GM12875 (cell line): ENCODE measurements at regions not wholly inside any gene's neighbourhood (a gene's known extent, or its start where the extent isn't known, plus 50 kb on each side); places are given as distances from the start of the nearest gene placed in this dataset.

Source experiments
- H3K4me3 ChIP-seq: one replicate; pipeline ENCODE4 v1.5.1; 2011; ENCODE audit warnings: low read depth, low read length, control low read depth
- TF ChIP-seq, protein P1 (sequence below): IDR thresholded peaks from 2 replicates; pipeline ENCODE4 v1.5.1; 2011; ENCODE audit warnings: low read depth, mild to moderate bottlenecking, control low read depth, inconsistent platforms, low read length, moderate library complexity, borderline replicate concordance; ENCODE audit not compliant: insufficient read depth

- H3K4me3 ChIP-seq, result no peak overlapping the region
- TF ChIP-seq, protein P1, sequence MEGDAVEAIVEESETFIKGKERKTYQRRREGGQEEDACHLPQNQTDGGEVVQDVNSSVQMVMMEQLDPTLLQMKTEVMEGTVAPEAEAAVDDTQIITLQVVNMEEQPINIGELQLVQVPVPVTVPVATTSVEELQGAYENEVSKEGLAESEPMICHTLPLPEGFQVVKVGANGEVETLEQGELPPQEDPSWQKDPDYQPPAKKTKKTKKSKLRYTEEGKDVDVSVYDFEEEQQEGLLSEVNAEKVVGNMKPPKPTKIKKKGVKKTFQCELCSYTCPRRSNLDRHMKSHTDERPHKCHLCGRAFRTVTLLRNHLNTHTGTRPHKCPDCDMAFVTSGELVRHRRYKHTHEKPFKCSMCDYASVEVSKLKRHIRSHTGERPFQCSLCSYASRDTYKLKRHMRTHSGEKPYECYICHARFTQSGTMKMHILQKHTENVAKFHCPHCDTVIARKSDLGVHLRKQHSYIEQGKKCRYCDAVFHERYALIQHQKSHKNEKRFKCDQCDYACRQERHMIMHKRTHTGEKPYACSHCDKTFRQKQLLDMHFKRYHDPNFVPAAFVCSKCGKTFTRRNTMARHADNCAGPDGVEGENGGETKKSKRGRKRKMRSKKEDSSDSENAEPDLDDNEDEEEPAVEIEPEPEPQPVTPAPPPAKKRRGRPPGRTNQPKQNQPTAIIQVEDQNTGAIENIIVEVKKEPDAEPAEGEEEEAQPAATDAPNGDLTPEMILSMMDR, result no peak
Measured at GRCh38 chr13:79802389-79803085, 321.6 kb downstream of the NDFIP2 start.

DNA sequence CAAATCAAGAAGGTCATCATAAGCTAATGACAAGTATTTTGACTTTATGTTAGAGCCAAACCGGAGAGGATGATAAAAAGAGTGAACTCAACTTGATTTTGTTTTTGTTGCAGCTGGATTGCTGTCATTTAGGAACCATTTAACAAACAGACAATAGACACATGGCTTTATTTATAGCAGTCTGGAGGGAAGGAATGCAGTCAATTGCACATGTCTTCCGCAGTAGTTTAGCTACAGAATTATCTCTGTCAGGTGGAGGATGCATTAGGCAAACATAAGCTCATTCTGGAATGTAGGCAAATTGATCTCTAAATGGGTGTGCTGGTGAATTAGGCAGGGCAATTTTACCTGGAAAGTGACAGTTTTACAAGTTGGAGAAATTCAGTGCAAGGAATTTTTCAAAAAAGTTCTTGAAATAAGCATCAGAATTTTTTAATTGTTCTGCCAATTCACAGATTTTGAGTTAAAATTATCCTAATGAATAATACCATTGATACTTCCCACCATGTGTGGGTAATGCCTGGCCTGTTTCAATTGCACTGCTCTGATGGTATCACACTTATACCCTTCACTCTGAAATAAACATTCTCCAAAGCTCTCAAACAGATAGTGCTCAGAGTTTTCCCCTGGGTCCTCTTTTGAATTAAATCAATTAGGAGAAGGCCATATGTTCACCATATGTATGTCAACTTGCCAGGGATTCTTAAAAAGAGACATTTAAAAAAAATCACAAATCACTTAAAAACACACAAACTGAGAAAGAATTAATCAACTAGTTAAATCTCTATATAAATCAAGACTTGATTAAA lies 318.3 kb downstream of the NDFIP2 start:
- TF ChIP-seq, protein P1, result no peak
- H3K4me3 ChIP-seq, result no peak overlapping the region

DNA sequence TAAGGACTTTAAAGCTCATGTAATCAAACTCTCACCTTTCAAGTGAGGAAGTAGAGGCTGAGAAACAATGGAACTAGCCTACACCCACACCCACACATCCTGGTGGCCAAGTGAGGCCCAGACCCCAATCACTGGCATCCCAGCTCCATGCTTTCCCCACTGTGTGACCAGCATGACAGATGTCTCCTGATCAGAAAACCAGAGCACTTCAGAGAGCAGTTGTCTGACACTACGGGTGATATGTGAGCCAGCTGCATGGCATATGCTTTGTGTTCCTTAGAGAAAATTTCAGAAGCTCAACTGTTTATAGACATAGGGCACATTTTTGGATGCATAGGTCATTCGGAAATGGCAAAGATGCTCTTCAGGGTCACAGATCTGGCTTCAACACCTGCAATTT lies 315.2 kb downstream of the NDFIP2 start:
- TF ChIP-seq, protein P1, result no peak
- H3K4me3 ChIP-seq, result no peak overlapping the region

DNA sequence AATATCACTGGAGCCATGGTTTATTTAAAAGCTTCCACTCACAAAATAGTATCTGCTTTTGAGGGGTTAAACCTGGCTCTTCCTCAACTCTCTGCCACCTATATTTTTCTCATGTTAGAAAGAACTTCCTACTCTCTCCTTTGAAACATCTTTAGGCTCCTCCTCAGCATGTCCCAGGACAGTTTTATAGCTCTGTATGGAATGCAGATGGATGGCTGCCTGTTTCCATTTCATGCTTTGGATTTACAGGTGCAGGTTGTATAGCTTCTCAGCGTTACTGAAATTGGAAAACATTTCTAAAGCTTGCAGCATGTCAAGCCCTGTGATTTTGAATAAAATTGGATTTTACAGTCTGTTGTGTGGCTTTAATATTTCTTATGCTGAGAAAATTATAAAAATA lies 314.0 kb downstream of the NDFIP2 start:
- no peak overlapping the region for H3K4me3 ChIP-seq
- TF ChIP-seq, protein P1, result no peak

DNA sequence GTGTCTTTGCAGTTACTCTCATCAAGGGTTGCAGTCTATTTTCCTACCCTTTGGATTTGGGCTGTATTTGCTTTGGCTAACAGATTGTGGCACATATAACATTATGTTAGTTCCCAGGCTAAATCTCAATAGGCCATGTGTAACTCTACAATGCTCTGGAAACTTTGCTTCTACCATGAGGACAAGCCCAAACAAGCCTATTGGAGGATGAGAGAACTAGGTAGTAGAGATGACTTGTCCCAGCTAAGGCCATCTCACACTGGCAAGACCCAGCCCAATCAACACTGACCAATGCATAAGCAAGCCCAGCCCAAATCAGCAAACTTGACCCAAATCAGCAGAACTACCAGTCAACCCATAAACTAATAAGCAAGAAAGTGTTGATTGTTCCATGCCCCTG lies 311.8 kb downstream of the NDFIP2 start:
- TF ChIP-seq, protein P1, result no peak
- H3K4me3 ChIP-seq, result no peak overlapping the region

GRCh38 chr13:79791471-79792042 lies 310.6 kb downstream of the NDFIP2 start:
- TF ChIP-seq, protein P1, result no peak

More at GRCh38 chr13:79791471-79792042, 310.6 kb downstream of the NDFIP2 start:
- no peak overlapping the region for H3K4me3 ChIP-seq
